GM12872 (cell line): ENCODE measurements at regions not wholly inside any gene's neighbourhood (a gene's known extent, or its start where the extent isn't known, plus 50 kb on each side); places are given as distances from the start of the nearest gene placed in this dataset.

Experiments used
- CTCF ChIP-seq: IDR thresholded peaks from 3 replicates; pipeline ENCODE4 v1.5.1; 2011; ENCODE audit warnings: low read depth, mild to moderate bottlenecking, low read length, moderate library complexity; ENCODE audit not compliant: insufficient read depth

GRCh38 chr1:104671684-104672353, 922.1 kb downstream of the AMY1C start:
- no peak for TF ChIP-seq CTCF

- TF ChIP-seq CTCF, result no peak
These were observed 949.7 kb downstream of the AMY1C start for GRCh38 chr1:104699433-104699832.

GRCh38 chr1:104702731-104703130, 953.0 kb downstream of the AMY1C start:
- TF ChIP-seq CTCF, result no peak

- no peak for TF ChIP-seq CTCF
These were observed 957.0 kb downstream of the AMY1C start for GRCh38 chr1:104706631-104707147.

GRCh38 chr1:104718752-104719151, 969.1 kb downstream of the AMY1C start:
- TF ChIP-seq CTCF, result no peak

GRCh38 chr1:104720741-104721140, 971.0 kb downstream of the AMY1C start:
- TF ChIP-seq CTCF, result no peak

GRCh38 chr1:104726917-104727316, 977.2 kb downstream of the AMY1C start:
- TF ChIP-seq CTCF, result no peak

- TF ChIP-seq CTCF, result no peak
These were observed 984.2 kb downstream of the AMY1C start for GRCh38 chr1:104733866-104734265.
